Prostate gland (tissue), 2 donors: ENCODE measurements at regions not wholly inside any gene's neighbourhood (a gene's known extent, or its start where the extent isn't known, plus 50 kb on each side); places are given as distances from the start of the nearest gene placed in this dataset.
"Not testable (repeated sequence)": the region's sequence is repeated elsewhere in the genome, so short reads cannot be mapped to it uniquely, and the experiment has no call there.

ENCODE experiments used
- DNase-seq: peaks from one replicate; pipeline ENCODE4 v3.0.0-alpha.2; 2019; ENCODE audit warnings: low spot score
- H3K27ac ChIP-seq, 2 donors: fragments of 200-600 bp; sonication (generic); 2 replicates each; pipeline ENCODE4 v1.5.1; 2017 to 2019
- H3K27me3 ChIP-seq: fragments of 200-600 bp; sonication (generic); replicated peaks from 2 replicates; pipeline ENCODE4 v1.5.1; 2019; ENCODE audit not compliant: insufficient read depth
- H3K36me3 ChIP-seq, 2 donors: fragments of 200-600 bp; sonication (generic); 1 replicate in 1 of 2; 2 replicates in 1 of 2; pipeline versions ENCODE4 v1.5.1 to v1.8.1; 2017 to 2019
- H3K4me1 ChIP-seq: fragments of 200-600 bp; sonication (generic); replicated peaks from 2 replicates; pipeline ENCODE4 v1.5.1; 2019
- H3K4me3 ChIP-seq, 2 donors: fragments of 200-600 bp; sonication (generic); 2 replicates each; pipeline ENCODE4 v1.5.1; 2017 to 2019
- H3K9me3 ChIP-seq: fragments of 200-600 bp; sonication (generic); 2 replicates; pipeline ENCODE4 v1.5.1; 2017
- POLR2A ChIP-seq: fragments of 450-650 bp; IDR thresholded peaks from one replicate; pipeline ENCODE4 v1.6.1; 2016; ENCODE audit warnings: antibody characterized with exemption, mild to moderate bottlenecking
- POLR2AphosphoS5 ChIP-seq: sonication (generic); formaldehyde crosslinking; IDR thresholded peaks from one replicate; pipeline ENCODE4 v1.6.1; 2017; ENCODE audit warnings: antibody characterized with exemption
- WGBS: methylation state at CpG from one replicate; pipeline ENCODE4 v1.1.5; 2018; 5-methylcytosine and 5-hydroxymethylcytosine counted together
- intact Hi-C: fragments of 100-400 bp; cut with DNase I; formaldehyde crosslinking; loops from one replicate; pipeline ENCODE4 v1.14.2; 2022
- TF ChIP-seq, protein P1 (sequence below), 4 experiments: fragments of 200-600 bp in 2 of 4; fragments of 450-650 bp in 2 of 4; sonication (generic) in 2 of 4; IDR thresholded peaks; 1 replicate in 3 of 4; 2 replicates in 1 of 4; pipeline ENCODE4 v1.5.1; 2016 to 2019; ENCODE audit warnings: antibody characterized with exemption in 4 of 4, mild to moderate bottlenecking in 2 of 4, moderate library complexity in 2 of 4

- Histone ChIP-seq H3K4me1 (no peaks in the 10 kb centered on the region), H3K27me3 (no peaks in the 10 kb centered on the region), H3K4me3 (no peak overlapping the region), H3K9me3 (no peaks in the 10 kb centered on the region), H3K27ac (no peak overlapping the region), H3K36me3 (no peaks in the 10 kb centered on the region)
- DNase-seq = no peak
- no peak for TF ChIP-seq POLR2AphosphoS5
- no peak for TF ChIP-seq POLR2A
- intact Hi-C loops = no loop called here
- 86% methylated on average over 1 of the region's 1 CpG for WGBS
These were observed 457.5 kb upstream of the GRID2 start for GRCh38 chr4:91846233-91846632.

GRCh38 chr4:91851456-91851855, 452.3 kb upstream of the GRID2 start:
- no peak overlapping the region for H3K27ac ChIP-seq
- no peak overlapping the region for H3K4me3 ChIP-seq
- WGBS = 96% methylated on average over 4 of the region's 4 CpGs
- intact Hi-C loops = no loop called here
- H3K27me3 ChIP-seq = no peaks in the 10 kb centered on the region
- TF ChIP-seq POLR2A = no peak
- TF ChIP-seq, protein P1, sequence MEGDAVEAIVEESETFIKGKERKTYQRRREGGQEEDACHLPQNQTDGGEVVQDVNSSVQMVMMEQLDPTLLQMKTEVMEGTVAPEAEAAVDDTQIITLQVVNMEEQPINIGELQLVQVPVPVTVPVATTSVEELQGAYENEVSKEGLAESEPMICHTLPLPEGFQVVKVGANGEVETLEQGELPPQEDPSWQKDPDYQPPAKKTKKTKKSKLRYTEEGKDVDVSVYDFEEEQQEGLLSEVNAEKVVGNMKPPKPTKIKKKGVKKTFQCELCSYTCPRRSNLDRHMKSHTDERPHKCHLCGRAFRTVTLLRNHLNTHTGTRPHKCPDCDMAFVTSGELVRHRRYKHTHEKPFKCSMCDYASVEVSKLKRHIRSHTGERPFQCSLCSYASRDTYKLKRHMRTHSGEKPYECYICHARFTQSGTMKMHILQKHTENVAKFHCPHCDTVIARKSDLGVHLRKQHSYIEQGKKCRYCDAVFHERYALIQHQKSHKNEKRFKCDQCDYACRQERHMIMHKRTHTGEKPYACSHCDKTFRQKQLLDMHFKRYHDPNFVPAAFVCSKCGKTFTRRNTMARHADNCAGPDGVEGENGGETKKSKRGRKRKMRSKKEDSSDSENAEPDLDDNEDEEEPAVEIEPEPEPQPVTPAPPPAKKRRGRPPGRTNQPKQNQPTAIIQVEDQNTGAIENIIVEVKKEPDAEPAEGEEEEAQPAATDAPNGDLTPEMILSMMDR (IDR thresholded peaks at IDR 0.05) = no peak
- no peaks in the 10 kb centered on the region for H3K36me3 ChIP-seq
- no peaks in the 10 kb centered on the region for H3K9me3 ChIP-seq
- H3K4me1 ChIP-seq = no peaks in the 10 kb centered on the region
- DNase-seq = no peak

DNA sequence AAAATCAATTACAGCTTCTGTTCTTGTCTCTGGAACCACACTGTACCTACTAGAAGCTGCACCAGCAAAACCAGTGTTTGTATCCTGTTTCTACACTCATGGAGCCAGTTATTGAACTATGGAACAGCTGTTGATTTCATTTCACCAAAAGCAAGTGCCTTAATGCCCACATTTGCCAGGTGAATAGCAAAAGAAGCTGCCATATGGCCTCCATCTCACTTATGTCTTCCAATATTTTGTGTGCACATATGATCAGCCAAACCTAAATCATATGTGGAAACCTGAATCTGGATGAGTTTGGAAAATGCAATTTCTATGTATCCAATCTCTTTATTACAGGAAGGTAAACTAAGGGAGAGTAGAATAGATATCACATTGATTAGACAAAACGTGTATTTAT, 415.8 kb upstream of the GRID2 start:
- H3K4me3 ChIP-seq = no peak overlapping the region
- no peak overlapping the region for H3K27ac ChIP-seq
- 54% methylated on average over 1 of the region's 1 CpG for WGBS
- H3K9me3 ChIP-seq = no peaks in the 10 kb centered on the region
- H3K4me1 ChIP-seq = no peaks in the 10 kb centered on the region
- no peaks in the 10 kb centered on the region for H3K27me3 ChIP-seq
- H3K36me3 ChIP-seq = no peaks in the 10 kb centered on the region
- no peak for DNase-seq
- TF ChIP-seq, protein P1 (IDR thresholded peaks at IDR 0.05) = no peak
- TF ChIP-seq POLR2AphosphoS5 (no peak), POLR2A (no peak)
- intact Hi-C loops = no loop called here

GRCh38 chr4:91891217-91891616, 412.5 kb upstream of the GRID2 start:
- H3K9me3 ChIP-seq, DNase-seq, H3K27ac ChIP-seq, intact Hi-C loops, H3K36me3 ChIP-seq, H3K4me3 ChIP-seq, H3K27me3 ChIP-seq, H3K4me1 ChIP-seq: not testable (repeated sequence)
- 94% methylated on average over 4 of the region's 5 CpGs for WGBS

DNA sequence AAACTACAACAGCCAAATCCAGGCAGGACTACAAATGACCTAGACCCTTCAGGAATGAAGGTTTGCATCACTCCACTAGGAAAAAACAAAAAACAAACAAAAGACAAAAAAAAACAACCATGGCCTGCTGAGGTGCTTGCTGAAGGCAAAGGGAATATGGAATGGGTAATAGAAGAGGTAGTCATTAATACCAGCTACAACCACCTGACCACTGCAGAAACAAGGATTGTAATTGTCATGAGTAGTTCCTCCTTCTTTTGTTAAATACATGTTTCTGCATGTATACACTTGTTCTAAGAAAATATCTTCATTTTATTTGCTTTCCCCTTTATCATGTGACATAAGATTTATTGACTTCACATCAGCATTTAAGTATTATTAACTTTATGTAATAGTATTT, 409.8 kb upstream of the GRID2 start:
- H3K4me1 ChIP-seq = no peaks in the 10 kb centered on the region
- DNase-seq = no peak
- no peaks in the 10 kb centered on the region for H3K9me3 ChIP-seq
- TF ChIP-seq POLR2AphosphoS5 (no peak), POLR2A (no peak)
- TF ChIP-seq, protein P1 (IDR thresholded peaks at IDR 0.05) = no peak
- no peaks in the 10 kb centered on the region for H3K27me3 ChIP-seq
- intact Hi-C loops = no loop called here
- H3K4me3 ChIP-seq = no peak overlapping the region
- no peak overlapping the region for H3K27ac ChIP-seq
- H3K36me3 ChIP-seq = no peaks in the 10 kb centered on the region

DNA sequence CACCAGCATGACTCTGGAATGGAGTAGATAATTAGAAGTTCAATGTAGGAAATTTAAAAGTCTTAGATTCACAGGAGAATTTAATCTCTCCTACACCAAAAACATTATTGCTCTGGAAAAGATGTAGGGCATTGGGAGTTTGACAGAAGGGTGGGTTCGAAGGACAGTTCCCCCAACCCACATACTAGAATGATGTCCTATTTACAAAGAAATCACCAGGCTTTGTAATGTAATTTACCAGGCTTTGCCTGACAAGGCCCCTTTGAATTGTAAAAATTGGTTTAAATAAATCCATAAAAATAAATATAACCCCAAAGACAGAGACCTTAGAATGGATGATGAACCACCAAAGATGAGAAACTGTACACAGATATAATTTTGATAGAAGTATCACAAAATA, 399.2 kb upstream of the GRID2 start:
- no peak for DNase-seq
- H3K9me3 ChIP-seq = no peaks in the 10 kb centered on the region
- WGBS = 63% methylated on average over 1 of the region's 1 CpG
- no peak overlapping the region for H3K27ac ChIP-seq
- no peaks in the 10 kb centered on the region for H3K36me3 ChIP-seq
- no peaks in the 10 kb centered on the region for H3K4me1 ChIP-seq
- TF ChIP-seq POLR2A (no peak), POLR2AphosphoS5 (no peak)
- TF ChIP-seq, protein P1 (IDR thresholded peaks at IDR 0.05) = no peak
- no peak overlapping the region for H3K4me3 ChIP-seq
- intact Hi-C loops = no loop called here
- no peaks in the 10 kb centered on the region for H3K27me3 ChIP-seq
